IMR-90 (cell line): ENCODE measurements at regions not wholly inside any gene's neighbourhood (a gene's known extent, or its start where the extent isn't known, plus 50 kb on each side); places are given as distances from the start of the nearest gene placed in this dataset.

Source experiments
- ATAC-seq: fragments of 200-7000 bp; cut with Tn5 transposase; 2 replicates; pipeline ENCODE4 v1.9.1; 2020; ENCODE audit warnings: low read depth, mild to moderate bottlenecking, moderate library complexity
- BruUV-seq: library from RNA; stranded (reverse); fragments of 400-500 nt; replicated peaks from 2 replicates; lab custom pipeline; 2021; lab: Mats Ljungman, UMichigan
- CTCF ChIA-PET: fragments of 300-600 bp; formaldehyde crosslinking; extraction: SDS; loops from one replicate; lab custom pipeline; 2021; ENCODE audit warnings: antibody characterized with exemption; lab: Yijun Ruan, JAX
- POLR2A ChIA-PET: fragments of 300-600 bp; sonication (Branson Sonifier 250); formaldehyde crosslinking; loops from one replicate; lab custom pipeline; 2022; ENCODE audit warnings: antibody characterized with exemption; ENCODE audit not compliant: unreplicated experiment; lab: Charles Lee
- DNase-seq: peaks from one replicate; pipeline ENCODE4 v3.0.0; 2013
- H2AFZ ChIP-seq: replicated peaks from 2 replicates; pipeline ENCODE3; 2013; ENCODE audit warnings: low read length, mild to moderate bottlenecking; ENCODE audit not compliant: poor library complexity
- H2AK5ac ChIP-seq: 2 replicates; pipeline ENCODE4 v1.6.1; 2013; ENCODE audit warnings: low read depth, low read length, inconsistent platforms
- H2AK9ac ChIP-seq: replicated peaks from 2 replicates; pipeline ENCODE3; 2013; ENCODE audit warnings: mild to moderate bottlenecking, low read depth, low read length, moderate library complexity; ENCODE audit not compliant: poor library complexity
- H2BK120ac ChIP-seq: 2 replicates; pipeline ENCODE4 v1.6.1; 2013; ENCODE audit warnings: low read depth, low read length, inconsistent platforms
- H2BK15ac ChIP-seq: 3 replicates; pipeline ENCODE4 v1.6.1; 2013; ENCODE audit warnings: low read depth, low read length, inconsistent platforms
- H2BK20ac ChIP-seq: 2 replicates; pipeline ENCODE4 v1.6.1; 2013; ENCODE audit warnings: low read depth, mild to moderate bottlenecking, inconsistent platforms, low read length, moderate library complexity
- H2BK5ac ChIP-seq: 2 replicates; pipeline ENCODE4 v1.6.1; 2013; ENCODE audit warnings: mild to moderate bottlenecking, low read depth, low read length, inconsistent platforms; ENCODE audit not compliant: poor library complexity, severe bottlenecking
- H3K14ac ChIP-seq: replicated peaks from 2 replicates; pipeline ENCODE4 v1.6.1; 2013; ENCODE audit warnings: low read depth, low read length, inconsistent platforms
- H3K18ac ChIP-seq: 2 replicates; pipeline ENCODE4 v1.6.1; 2013; ENCODE audit warnings: low read depth, low read length, control low read depth
- H3K23ac ChIP-seq: 2 replicates; pipeline ENCODE4 v1.6.1; 2013; ENCODE audit warnings: low read depth, low read length, inconsistent platforms
- H3K27ac ChIP-seq: 2 replicates; pipeline ENCODE4 v1.5.1; 2013; ENCODE audit warnings: mild to moderate bottlenecking, control low read depth, low read length; ENCODE audit not compliant: insufficient read depth
- H3K27me3 ChIP-seq: 2 replicates; pipeline ENCODE4 v1.6.1; 2013; ENCODE audit warnings: low read length; ENCODE audit not compliant: control insufficient read depth, insufficient read depth
- H3K36me3 ChIP-seq: 2 replicates; pipeline ENCODE4 v1.6.1; 2013; ENCODE audit warnings: low read length, mixed read lengths; ENCODE audit not compliant: control insufficient read depth, insufficient read depth
- H3K4ac ChIP-seq: 2 replicates; pipeline ENCODE4 v1.6.1; 2013; ENCODE audit warnings: low read depth, low read length, inconsistent platforms
- H3K4me1 ChIP-seq: 2 replicates; pipeline ENCODE4 v1.6.1; 2013; ENCODE audit warnings: low read length, mixed read lengths; ENCODE audit not compliant: control insufficient read depth, insufficient read depth
- H3K4me2 ChIP-seq: 2 replicates; pipeline ENCODE4 v1.6.1; 2013; ENCODE audit warnings: low read depth, mild to moderate bottlenecking, control low read depth, low read length, moderate library complexity
- H3K4me3 ChIP-seq: 2 replicates; pipeline ENCODE4 v1.5.1; 2013; ENCODE audit warnings: low read depth, mild to moderate bottlenecking, control low read depth, low read length, moderate library complexity; ENCODE audit not compliant: insufficient read depth
- H3K56ac ChIP-seq: 2 replicates; pipeline ENCODE4 v1.6.1; 2013; ENCODE audit warnings: low read length, inconsistent platforms; ENCODE audit not compliant: insufficient read depth; ENCODE audit errors: extremely low read depth
- H3K79me1 ChIP-seq, 2 experiments: 2 replicates each; pipeline ENCODE4 v1.6.1; 2013; ENCODE audit warnings: low read length in 2 of 2, inconsistent platforms in 1 of 2, low read depth in 1 of 2
- H3K9ac ChIP-seq: 2 replicates; pipeline ENCODE4 v1.6.1; 2013; ENCODE audit warnings: low read depth, low read length, control low read depth
- H3K9me1 ChIP-seq: 2 replicates; pipeline ENCODE4 v1.6.1; 2013; ENCODE audit warnings: low read length, inconsistent platforms; ENCODE audit not compliant: insufficient read depth
- H3K9me3 ChIP-seq: 2 replicates; pipeline ENCODE4 v1.6.1; 2013; ENCODE audit warnings: low read length; ENCODE audit not compliant: control insufficient read depth, insufficient read depth
- H4K20me1 ChIP-seq: 2 replicates; pipeline ENCODE4 v1.6.1; 2013; ENCODE audit warnings: low read length, inconsistent platforms; ENCODE audit not compliant: insufficient read depth
- H4K5ac ChIP-seq: 2 replicates; pipeline ENCODE4 v1.6.1; 2013; ENCODE audit warnings: mild to moderate bottlenecking, low read depth, low read length, control low read depth
- H4K8ac ChIP-seq, 2 experiments: 2 replicates each; pipeline ENCODE4 v1.6.1; 2013; ENCODE audit warnings: low read depth in 2 of 2, low read length in 2 of 2, control low read depth in 1 of 2, inconsistent platforms in 1 of 2
- H4K91ac ChIP-seq: 2 replicates; pipeline ENCODE4 v1.6.1; 2013; ENCODE audit warnings: low read depth, low read length, inconsistent platforms; ENCODE audit not compliant: insufficient read depth
- BHLHE40 ChIP-seq: fragments of 150-350 bp; IDR thresholded peaks from 2 replicates; pipeline ENCODE4 v1.6.1; 2016; ENCODE audit warnings: mild to moderate bottlenecking, low read depth, low read length
- CHD1 ChIP-seq: IDR thresholded peaks from 2 replicates; pipeline ENCODE4 v1.6.1; 2012; ENCODE audit warnings: low read depth, low read length, improper control_type of control experiment
- MAZ ChIP-seq: IDR thresholded peaks from 2 replicates; pipeline ENCODE4 v1.6.1; 2012; ENCODE audit warnings: low read depth, mild to moderate bottlenecking, low read length, improper control_type of control experiment, moderate library complexity, borderline replicate concordance
- MXI1 ChIP-seq: IDR thresholded peaks from 2 replicates; pipeline ENCODE4 v1.6.1; 2012; ENCODE audit warnings: low read depth, mild to moderate bottlenecking, low read length, moderate library complexity, borderline replicate concordance
- POLR2A ChIP-seq: IDR thresholded peaks from 2 replicates; pipeline ENCODE4 v1.6.1; 2012; ENCODE audit warnings: mild to moderate bottlenecking, low read depth, low read length
- RFX5 ChIP-seq: IDR thresholded peaks from 2 replicates; pipeline ENCODE4 v1.8.0; 2012; ENCODE audit warnings: low read depth, mild to moderate bottlenecking, low read length, moderate library complexity
- WGBS, 2 experiments: methylation state at CpG; one replicate each; pipeline versions ENCODE4 v1.1.5 to v1.1.7; 2013; ENCODE audit warnings: missing lambda C conversion rate in 2 of 2; ENCODE audit not compliant: insufficient read length in 1 of 2; ENCODE audit errors: extremely low coverage in 2 of 2; 5-methylcytosine and 5-hydroxymethylcytosine counted together
- dilution Hi-C: fragments of 300-500 bp; cut with HindIII; formaldehyde crosslinking; loops from one replicate; pipeline ENCODE4 v1.14.3; 2018; ENCODE audit warnings: low sequenced_read_pairs; ENCODE audit not compliant: unreplicated experiment
- in situ Hi-C: fragments of 300-500 bp; cut with MboI; formaldehyde crosslinking; loops from 3 replicates; pipeline ENCODE4 v1.14.3; 2019; ENCODE audit warnings: low sequenced_read_pairs, inconsistent platforms, mixed read lengths
- intact Hi-C: fragments of 100-400 bp; cut with micrococcal nuclease; formaldehyde crosslinking; loops from 2 replicates; pipeline ENCODE4 v1.10.0; 2022

DNA sequence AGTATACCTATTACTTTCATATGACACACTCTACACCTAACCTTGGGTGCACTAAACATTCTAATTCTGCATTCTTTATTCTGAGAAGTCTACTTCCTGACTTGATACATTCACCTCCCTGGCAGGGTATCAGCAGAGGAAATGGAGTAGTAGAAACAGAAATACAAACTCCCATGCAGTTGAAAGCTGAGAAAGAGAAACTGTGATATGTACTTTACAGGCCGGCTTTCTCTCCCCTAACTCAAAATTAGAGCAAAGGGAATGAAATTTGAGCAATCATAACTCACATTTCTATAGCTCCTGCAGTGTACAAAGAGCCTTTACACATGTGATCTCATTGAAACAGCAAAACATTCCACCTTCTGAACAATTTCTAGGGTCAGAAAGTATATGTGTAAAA, 135.5 kb upstream of the COL8A1 start:
- no peaks in the 10 kb centered on the region for H3K79me1 ChIP-seq
- H3K23ac ChIP-seq: no peak overlapping the region
- H4K20me1 ChIP-seq: no peaks in the 10 kb centered on the region
- no peak overlapping the region for H3K4me3 ChIP-seq
- no peaks in the 10 kb centered on the region for H3K9me3 ChIP-seq
- in situ Hi-C loops (no loop called here), dilution Hi-C loops (no loop called here), intact Hi-C loops (no loop called here)
- TF ChIP-seq RFX5 (no peak), MXI1 (no peak), CHD1 (no peak), POLR2A (no peak), BHLHE40 (no peak), MAZ (no peak)
- DNase-seq (peak; percentile 11), ATAC-seq (0 out of 2 replicates have a peak, but pooled peaks have one; percentile 3)
- H4K91ac ChIP-seq: peak overlapping the region; percentile 88; the same call in 1 of the 2 replicates
- no peak overlapping the region for H2AK5ac ChIP-seq
- H2BK20ac ChIP-seq: peak overlapping the region; percentile 83; the same call in 1 of the 2 replicates
- H2AK9ac ChIP-seq: no peak overlapping the region
- H2BK15ac ChIP-seq: 0 out of 3 replicates have a peak overlapping the region, but pooled peaks have one; percentile 1
- H3K27ac ChIP-seq: no peak overlapping the region
- H3K36me3 ChIP-seq: no peaks in the 10 kb centered on the region
- CTCF ChIA-PET: interaction anchor here (1.0 to 1.8 kb wide), 3 partner anchors 13 to 286 kb away, joined by 3 to 5 read pairs (median 4); no protein-coding TSS in a partner anchor
- peaks cover 11% of the 10 kb centered on the region for H3K4me1 ChIP-seq
- H3K14ac ChIP-seq: no peak overlapping the region
- POLR2A ChIA-PET: no interaction called here
- H4K8ac ChIP-seq: peak overlapping the region; percentile 59 to 70; a peak in 3 of 4 replicates
- no peak overlapping the region for H3K9ac ChIP-seq
- H2AFZ ChIP-seq: no peak overlapping the region
- no peaks in the 10 kb centered on the region for H3K27me3 ChIP-seq
- peak overlapping the region; percentile 30; the same call in 1 of the 2 replicates for H3K18ac ChIP-seq
- H3K4ac ChIP-seq: peak overlapping the region; percentile 42; the same call in 1 of the 2 replicates
- BruUV-seq: no TSS peak
- no CpG with 5 or more reads among the region's 1 CpG for WGBS, 2 experiments
- peak overlapping the region; percentile 89; the same call in 1 of the 2 replicates for H2BK120ac ChIP-seq
- H3K4me2 ChIP-seq: no peak overlapping the region
- peaks cover 6% of the 10 kb centered on the region for H3K9me1 ChIP-seq
- H3K56ac ChIP-seq: no peak overlapping the region
- peak overlapping the region; percentile 64 for H2BK5ac ChIP-seq
- H4K5ac ChIP-seq: no peak overlapping the region
